Spleen (tissue), 7 donors: ENCODE measurements at regions not wholly inside any gene's neighbourhood (a gene's known extent, or its start where the extent isn't known, plus 50 kb on each side); places are given as distances from the start of the nearest gene placed in this dataset.

Source experiments
- POLR2A ChIP-seq, 3 donors: fragments of 450-650 bp; IDR thresholded peaks; one replicate each; pipeline ENCODE4 v1.5.1; 2017; ENCODE audit warnings: antibody characterized with exemption in 3 of 3, mild to moderate bottlenecking in 1 of 3
- TF ChIP-seq, protein P1 (sequence below), 11 experiments: fragments of 200-600 bp in 7 of 11; fragments of 450-650 bp in 4 of 11; sonication (generic) in 4 of 11; IDR thresholded peaks in 8 of 11; conservative IDR thresholded peaks in 3 of 11; 1 replicate in 7 of 11; 2 replicates in 4 of 11; pipeline versions ENCODE4 v1.4.0 to v1.8.0; 2016 to 2021; ENCODE audit warnings: antibody characterized with exemption in 11 of 11, inconsistent platforms in 4 of 11, mild to moderate bottlenecking in 1 of 11
- donor health status: DM: no; HTN: no; CAD: no; lungs with moderate emphysema.
- donor health status: DM: no; HTN: no; CAD: no.
- donor health status: DM: no; HTN: no; CAD: no.

DNA sequence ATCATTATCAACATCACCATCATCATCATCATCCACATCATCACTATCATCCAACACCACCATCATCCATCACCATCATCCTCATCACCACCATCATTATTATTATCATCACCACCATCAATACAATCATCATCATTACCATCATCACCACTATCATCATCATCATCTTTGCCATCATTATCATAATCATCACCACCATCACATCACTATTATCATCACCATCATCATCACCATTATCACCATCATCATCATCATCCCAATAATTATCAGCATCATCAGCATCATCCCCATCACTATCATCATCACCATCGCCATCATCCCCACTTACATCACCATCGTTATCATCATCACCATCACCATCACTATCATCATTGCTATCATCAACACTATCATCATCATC is 1021.9 kb upstream of the PRKX start:
- TF ChIP-seq, protein P1, sequence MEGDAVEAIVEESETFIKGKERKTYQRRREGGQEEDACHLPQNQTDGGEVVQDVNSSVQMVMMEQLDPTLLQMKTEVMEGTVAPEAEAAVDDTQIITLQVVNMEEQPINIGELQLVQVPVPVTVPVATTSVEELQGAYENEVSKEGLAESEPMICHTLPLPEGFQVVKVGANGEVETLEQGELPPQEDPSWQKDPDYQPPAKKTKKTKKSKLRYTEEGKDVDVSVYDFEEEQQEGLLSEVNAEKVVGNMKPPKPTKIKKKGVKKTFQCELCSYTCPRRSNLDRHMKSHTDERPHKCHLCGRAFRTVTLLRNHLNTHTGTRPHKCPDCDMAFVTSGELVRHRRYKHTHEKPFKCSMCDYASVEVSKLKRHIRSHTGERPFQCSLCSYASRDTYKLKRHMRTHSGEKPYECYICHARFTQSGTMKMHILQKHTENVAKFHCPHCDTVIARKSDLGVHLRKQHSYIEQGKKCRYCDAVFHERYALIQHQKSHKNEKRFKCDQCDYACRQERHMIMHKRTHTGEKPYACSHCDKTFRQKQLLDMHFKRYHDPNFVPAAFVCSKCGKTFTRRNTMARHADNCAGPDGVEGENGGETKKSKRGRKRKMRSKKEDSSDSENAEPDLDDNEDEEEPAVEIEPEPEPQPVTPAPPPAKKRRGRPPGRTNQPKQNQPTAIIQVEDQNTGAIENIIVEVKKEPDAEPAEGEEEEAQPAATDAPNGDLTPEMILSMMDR (IDR thresholded peaks at IDR 0.05 in 8 of 11, conservative IDR thresholded peaks at IDR 0.05 in 3 of 11) = no peak
- TF ChIP-seq POLR2A (IDR thresholded peaks at IDR 0.05) = no peak
